Liver (tissue), 3 donors: ENCODE measurements at regions not wholly inside any gene's neighbourhood (a gene's known extent, or its start where the extent isn't known, plus 50 kb on each side); places are given as distances from the start of the nearest gene placed in this dataset.

Experiments used
- GABPA ChIP-seq, 2 donors: IDR thresholded peaks in 1 of 2; conservative IDR thresholded peaks in 1 of 2; 2 replicates each; pipeline ENCODE4 v1.6.1; 2016; ENCODE audit warnings: antibody characterized with exemption in 2 of 2, mild to moderate bottlenecking in 1 of 2, moderate library complexity in 1 of 2
- HNF4G ChIP-seq: IDR thresholded peaks from 2 replicates; pipeline ENCODE4 v1.6.1; 2016; ENCODE audit warnings: antibody characterized with exemption
- JUND ChIP-seq, 2 donors: IDR thresholded peaks; 2 replicates each; pipeline ENCODE4 v1.6.1; 2016; ENCODE audit warnings: antibody characterized with exemption in 2 of 2
- NR2F2 ChIP-seq: IDR thresholded peaks from 2 replicates; pipeline ENCODE4 v1.6.1; 2016; ENCODE audit warnings: antibody characterized with exemption
- RAD21 ChIP-seq, 2 donors: IDR thresholded peaks; 2 replicates each; pipeline ENCODE4 v1.6.1; 2016; ENCODE audit warnings: antibody characterized with exemption in 2 of 2, mild to moderate bottlenecking in 2 of 2
- RXRA ChIP-seq, 2 donors: IDR thresholded peaks; 2 replicates each; pipeline ENCODE4 v1.6.1; 2017 to 2018; ENCODE audit warnings: antibody characterized with exemption in 2 of 2, mild to moderate bottlenecking in 1 of 2
- SP1 ChIP-seq: IDR thresholded peaks from 2 replicates; pipeline ENCODE4 v1.6.1; 2018; ENCODE audit warnings: antibody characterized with exemption, mild to moderate bottlenecking
- TAF1 ChIP-seq: conservative IDR thresholded peaks from 2 replicates; pipeline ENCODE4 v1.6.1; 2016; ENCODE audit warnings: antibody characterized with exemption, mild to moderate bottlenecking
- YY1 ChIP-seq: IDR thresholded peaks from 2 replicates; pipeline ENCODE4 v1.6.1; 2016; ENCODE audit warnings: antibody characterized with exemption, mild to moderate bottlenecking
- TF ChIP-seq, protein P1 (sequence below): fragments of 150-350 bp; IDR thresholded peaks from 2 replicates; pipeline ENCODE4 v1.5.1; 2017; ENCODE audit warnings: improper control_type of control experiment, low read depth, low read length; ENCODE audit not compliant: missing input control
- TF ChIP-seq, protein P2 (sequence below): IDR thresholded peaks from 2 replicates; pipeline ENCODE4 v1.6.1; 2016; ENCODE audit warnings: antibody characterized with exemption, mild to moderate bottlenecking
- TF ChIP-seq, protein P3 (sequence below): IDR thresholded peaks from 2 replicates; pipeline ENCODE4 v1.6.1; 2016; ENCODE audit warnings: antibody characterized with exemption
- donor health status: healthy.
- donor health status: healthy.

- TF ChIP-seq GABPA (IDR thresholded peaks at IDR 0.05 in 1 of 2, conservative IDR thresholded peaks at IDR 0.05 in 1 of 2) (no peak), RAD21 (IDR thresholded peaks at IDR 0.05) (no peak), SP1 (no peak), YY1 (no peak), JUND (IDR thresholded peaks at IDR 0.05) (no peak), HNF4G (no peak), NR2F2 (no peak), TAF1 (no peak), RXRA (IDR thresholded peaks at IDR 0.05) (no peak)
- TF ChIP-seq, protein P1, sequence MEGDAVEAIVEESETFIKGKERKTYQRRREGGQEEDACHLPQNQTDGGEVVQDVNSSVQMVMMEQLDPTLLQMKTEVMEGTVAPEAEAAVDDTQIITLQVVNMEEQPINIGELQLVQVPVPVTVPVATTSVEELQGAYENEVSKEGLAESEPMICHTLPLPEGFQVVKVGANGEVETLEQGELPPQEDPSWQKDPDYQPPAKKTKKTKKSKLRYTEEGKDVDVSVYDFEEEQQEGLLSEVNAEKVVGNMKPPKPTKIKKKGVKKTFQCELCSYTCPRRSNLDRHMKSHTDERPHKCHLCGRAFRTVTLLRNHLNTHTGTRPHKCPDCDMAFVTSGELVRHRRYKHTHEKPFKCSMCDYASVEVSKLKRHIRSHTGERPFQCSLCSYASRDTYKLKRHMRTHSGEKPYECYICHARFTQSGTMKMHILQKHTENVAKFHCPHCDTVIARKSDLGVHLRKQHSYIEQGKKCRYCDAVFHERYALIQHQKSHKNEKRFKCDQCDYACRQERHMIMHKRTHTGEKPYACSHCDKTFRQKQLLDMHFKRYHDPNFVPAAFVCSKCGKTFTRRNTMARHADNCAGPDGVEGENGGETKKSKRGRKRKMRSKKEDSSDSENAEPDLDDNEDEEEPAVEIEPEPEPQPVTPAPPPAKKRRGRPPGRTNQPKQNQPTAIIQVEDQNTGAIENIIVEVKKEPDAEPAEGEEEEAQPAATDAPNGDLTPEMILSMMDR, result no peak
- TF ChIP-seq, protein P2, sequence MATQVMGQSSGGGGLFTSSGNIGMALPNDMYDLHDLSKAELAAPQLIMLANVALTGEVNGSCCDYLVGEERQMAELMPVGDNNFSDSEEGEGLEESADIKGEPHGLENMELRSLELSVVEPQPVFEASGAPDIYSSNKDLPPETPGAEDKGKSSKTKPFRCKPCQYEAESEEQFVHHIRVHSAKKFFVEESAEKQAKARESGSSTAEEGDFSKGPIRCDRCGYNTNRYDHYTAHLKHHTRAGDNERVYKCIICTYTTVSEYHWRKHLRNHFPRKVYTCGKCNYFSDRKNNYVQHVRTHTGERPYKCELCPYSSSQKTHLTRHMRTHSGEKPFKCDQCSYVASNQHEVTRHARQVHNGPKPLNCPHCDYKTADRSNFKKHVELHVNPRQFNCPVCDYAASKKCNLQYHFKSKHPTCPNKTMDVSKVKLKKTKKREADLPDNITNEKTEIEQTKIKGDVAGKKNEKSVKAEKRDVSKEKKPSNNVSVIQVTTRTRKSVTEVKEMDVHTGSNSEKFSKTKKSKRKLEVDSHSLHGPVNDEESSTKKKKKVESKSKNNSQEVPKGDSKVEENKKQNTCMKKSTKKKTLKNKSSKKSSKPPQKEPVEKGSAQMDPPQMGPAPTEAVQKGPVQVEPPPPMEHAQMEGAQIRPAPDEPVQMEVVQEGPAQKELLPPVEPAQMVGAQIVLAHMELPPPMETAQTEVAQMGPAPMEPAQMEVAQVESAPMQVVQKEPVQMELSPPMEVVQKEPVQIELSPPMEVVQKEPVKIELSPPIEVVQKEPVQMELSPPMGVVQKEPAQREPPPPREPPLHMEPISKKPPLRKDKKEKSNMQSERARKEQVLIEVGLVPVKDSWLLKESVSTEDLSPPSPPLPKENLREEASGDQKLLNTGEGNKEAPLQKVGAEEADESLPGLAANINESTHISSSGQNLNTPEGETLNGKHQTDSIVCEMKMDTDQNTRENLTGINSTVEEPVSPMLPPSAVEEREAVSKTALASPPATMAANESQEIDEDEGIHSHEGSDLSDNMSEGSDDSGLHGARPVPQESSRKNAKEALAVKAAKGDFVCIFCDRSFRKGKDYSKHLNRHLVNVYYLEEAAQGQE, result no peak
- TF ChIP-seq, protein P3, sequence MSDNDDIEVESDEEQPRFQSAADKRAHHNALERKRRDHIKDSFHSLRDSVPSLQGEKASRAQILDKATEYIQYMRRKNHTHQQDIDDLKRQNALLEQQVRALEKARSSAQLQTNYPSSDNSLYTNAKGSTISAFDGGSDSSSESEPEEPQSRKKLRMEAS, result no peak
These were observed 102.3 kb upstream of the DRD2 start for GRCh38 chr11:113577356-113578032.
